ENCODE measurements at regions not wholly inside any gene's neighbourhood (a gene's known extent, or its start where the extent isn't known, plus 50 kb on each side); places are given as distances from the start of the nearest gene placed in this dataset.

- no peak for DNase-seq
- TF ChIP-seq CTCF (IDR thresholded peaks at IDR 0.05) (no peak), POLR2A (IDR thresholded peaks at IDR 0.05) (no peak)
- H3K27ac ChIP-seq, result no peak overlapping the region
- H3K9me3 ChIP-seq, result no peaks in the 10 kb centered on the region
- no peaks in the 10 kb centered on the region for H3K27me3 ChIP-seq
- H3K4me1 ChIP-seq, result no peaks in the 10 kb centered on the region
- no peaks in the 10 kb centered on the region for H3K36me3 ChIP-seq
- H3K4me3 ChIP-seq, result no peak overlapping the region
Measured at GRCh38 chr10:65396997-65397396, 1528.8 kb upstream of the LRRTM3 start.

GRCh38 chr10:65408401-65408800, 1517.4 kb upstream of the LRRTM3 start:
- Histone ChIP-seq H3K4me1 (no peaks in the 10 kb centered on the region), H3K27ac (no peak overlapping the region), H3K36me3 (no peaks in the 10 kb centered on the region), H3K27me3 (no peaks in the 10 kb centered on the region), H3K9me3 (no peaks in the 10 kb centered on the region), H3K4me3 (no peak overlapping the region)
- TF ChIP-seq POLR2A (IDR thresholded peaks at IDR 0.05) (no peak), CTCF (IDR thresholded peaks at IDR 0.05) (no peak)
- no peak for DNase-seq

DNA sequence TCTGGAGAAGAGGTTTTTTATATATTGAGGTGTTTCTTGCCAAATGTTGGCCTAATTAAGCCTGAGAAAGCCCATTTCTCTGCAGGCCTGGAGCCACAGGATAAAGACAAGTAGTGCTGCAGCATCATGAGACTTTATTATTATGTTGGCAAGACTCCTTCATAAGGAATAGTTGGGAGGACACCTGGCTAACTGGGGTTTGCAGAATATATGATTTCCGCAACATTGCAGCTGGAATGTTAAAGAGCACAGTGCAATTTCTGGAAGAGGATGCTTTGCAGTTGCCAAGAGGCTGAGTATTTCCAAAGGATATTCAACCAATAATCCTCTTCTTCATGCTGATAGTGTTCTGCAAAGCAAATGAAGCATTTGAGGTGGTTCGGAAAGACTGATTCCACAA, 1512.8 kb upstream of the LRRTM3 start:
- TF ChIP-seq CTCF (IDR thresholded peaks at IDR 0.05) (no peak), POLR2A (IDR thresholded peaks at IDR 0.05) (no peak)
- Histone ChIP-seq H3K27ac (no peak overlapping the region), H3K9me3 (no peaks in the 10 kb centered on the region), H3K27me3 (no peaks in the 10 kb centered on the region), H3K4me1 (no peaks in the 10 kb centered on the region), H3K4me3 (no peak overlapping the region), H3K36me3 (no peaks in the 10 kb centered on the region)
- DNase-seq, result no peak

DNA sequence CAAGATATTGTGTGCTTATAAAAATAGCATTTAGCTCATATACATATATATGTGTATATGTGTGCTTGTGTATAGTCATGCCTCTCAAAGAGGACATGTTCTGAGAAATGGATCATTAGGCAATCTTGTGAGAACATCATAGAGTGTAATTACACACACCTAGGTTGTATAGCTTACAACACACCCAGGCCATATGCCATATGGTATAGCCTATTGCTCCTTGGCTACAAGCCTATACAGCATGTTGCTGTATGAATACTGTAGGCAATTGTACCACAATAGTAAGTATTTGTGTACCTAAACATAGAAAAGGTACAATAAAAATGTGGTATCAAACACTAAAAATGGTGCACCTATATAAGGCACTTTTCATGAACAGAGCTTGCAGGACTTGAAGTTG, 1510.5 kb upstream of the LRRTM3 start:
- Histone ChIP-seq H3K4me3 (no peak overlapping the region), H3K36me3 (no peaks in the 10 kb centered on the region), H3K4me1 (no peaks in the 10 kb centered on the region), H3K27me3 (no peaks in the 10 kb centered on the region), H3K27ac (no peak overlapping the region), H3K9me3 (no peaks in the 10 kb centered on the region)
- TF ChIP-seq CTCF (IDR thresholded peaks at IDR 0.05) (no peak), POLR2A (IDR thresholded peaks at IDR 0.05) (no peak)
- no peak for DNase-seq

- Histone ChIP-seq H3K9me3 (no peaks in the 10 kb centered on the region), H3K27me3 (no peaks in the 10 kb centered on the region), H3K4me1 (no peaks in the 10 kb centered on the region), H3K36me3 (no peaks in the 10 kb centered on the region), H3K4me3 (no peak overlapping the region), H3K27ac (no peak overlapping the region)
- no peak for TF ChIP-seq POLR2A (IDR thresholded peaks at IDR 0.05)
- no peak for TF ChIP-seq CTCF (IDR thresholded peaks at IDR 0.05)
- no peak for DNase-seq
Measured at GRCh38 chr10:65416094-65416493, 1509.7 kb upstream of the LRRTM3 start.

- Histone ChIP-seq H3K36me3 (no peaks in the 10 kb centered on the region), H3K4me1 (no peaks in the 10 kb centered on the region), H3K4me3 (no peak overlapping the region), H3K27me3 (no peaks in the 10 kb centered on the region), H3K9me3 (no peaks in the 10 kb centered on the region), H3K27ac (no peak overlapping the region)
- no peak for DNase-seq
- TF ChIP-seq POLR2A (IDR thresholded peaks at IDR 0.05) (no peak), CTCF (IDR thresholded peaks at IDR 0.05) (no peak)
Measured at GRCh38 chr10:65419629-65420028, 1506.2 kb upstream of the LRRTM3 start.

Measured in Peyer's patch (tissue), 4 donors.